HG03095 (cell line): ENCODE measurements at regions not wholly inside any gene's neighbourhood (a gene's known extent, or its start where the extent isn't known, plus 50 kb on each side); places are given as distances from the start of the nearest gene placed in this dataset.

Source experiments
- ATAC-seq: cut with Tn5 transposase; IDR thresholded peaks from one replicate; pipeline ENCODE4 v1.9.1; 2021; ENCODE audit warnings: moderate library complexity; ENCODE audit not compliant: unreplicated experiment

- ATAC-seq, result no peak
Measured at GRCh38 chr6:56772737-56773184, 130.1 kb upstream of the DST start.

DNA sequence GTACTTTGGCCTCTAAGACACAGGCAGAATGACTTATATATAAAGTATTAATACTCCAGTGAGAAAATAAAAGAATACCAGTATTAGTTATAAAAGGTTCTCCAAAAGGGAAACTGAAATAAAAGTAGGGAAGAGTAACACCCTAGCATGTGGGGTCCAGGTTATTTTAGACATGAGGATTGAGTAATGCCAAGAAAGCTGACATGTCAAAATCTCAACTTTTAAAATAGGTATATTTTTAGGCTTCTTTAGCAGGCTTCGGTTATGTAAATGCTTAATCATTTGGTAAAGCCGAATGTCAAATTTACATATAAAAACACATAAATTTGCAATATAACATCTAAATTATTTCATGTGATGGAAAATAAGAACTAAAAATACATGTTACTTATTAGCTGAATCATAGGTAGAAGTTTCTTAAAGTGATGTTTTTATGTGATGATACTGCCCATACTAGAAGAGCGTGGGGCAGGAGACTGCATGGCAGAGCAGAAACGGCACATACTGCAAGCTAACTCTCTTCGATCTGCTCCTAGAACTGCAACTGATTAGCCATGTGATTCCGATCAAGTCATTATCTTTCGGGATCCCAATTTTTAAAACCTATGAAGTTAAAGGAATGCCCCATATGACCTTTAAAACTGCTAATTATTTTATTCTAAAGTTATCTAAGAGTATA, 129.4 kb upstream of the DST start:
- no peak for ATAC-seq

GRCh38 chr6:56771189-56771588, 128.5 kb upstream of the DST start:
- no peak for ATAC-seq

GRCh38 chr6:56770011-56770520, 127.4 kb upstream of the DST start:
- no peak for ATAC-seq

GRCh38 chr6:56767892-56768531, 125.3 kb upstream of the DST start:
- no peak for ATAC-seq

- no peak for ATAC-seq
Measured at GRCh38 chr6:56767435-56767834, 124.7 kb upstream of the DST start.

GRCh38 chr6:56766806-56767178, 124.1 kb upstream of the DST start:
- ATAC-seq, result peak; percentile 82

- ATAC-seq, result no peak
Measured at GRCh38 chr6:56766139-56766805, 123.6 kb upstream of the DST start.

DNA sequence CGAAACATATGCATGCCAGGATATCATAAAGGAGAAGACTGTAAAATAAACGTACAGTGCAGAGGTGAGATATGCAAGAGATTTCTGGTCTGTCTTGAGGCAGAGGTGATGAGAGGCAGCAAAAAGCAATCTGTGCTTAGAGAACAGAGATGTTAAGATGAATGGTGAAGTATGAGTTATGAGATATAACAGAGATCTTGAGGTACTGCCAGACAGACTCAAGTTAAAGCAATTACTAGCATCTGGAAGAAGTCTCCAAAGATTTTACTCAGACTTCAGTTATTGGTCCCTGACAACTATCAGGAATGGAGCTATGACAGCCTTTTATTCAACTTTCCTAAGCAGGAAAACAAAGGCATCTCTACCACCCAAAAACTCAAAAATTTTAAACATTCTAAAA, 122.8 kb upstream of the DST start:
- ATAC-seq, result no peak

DNA sequence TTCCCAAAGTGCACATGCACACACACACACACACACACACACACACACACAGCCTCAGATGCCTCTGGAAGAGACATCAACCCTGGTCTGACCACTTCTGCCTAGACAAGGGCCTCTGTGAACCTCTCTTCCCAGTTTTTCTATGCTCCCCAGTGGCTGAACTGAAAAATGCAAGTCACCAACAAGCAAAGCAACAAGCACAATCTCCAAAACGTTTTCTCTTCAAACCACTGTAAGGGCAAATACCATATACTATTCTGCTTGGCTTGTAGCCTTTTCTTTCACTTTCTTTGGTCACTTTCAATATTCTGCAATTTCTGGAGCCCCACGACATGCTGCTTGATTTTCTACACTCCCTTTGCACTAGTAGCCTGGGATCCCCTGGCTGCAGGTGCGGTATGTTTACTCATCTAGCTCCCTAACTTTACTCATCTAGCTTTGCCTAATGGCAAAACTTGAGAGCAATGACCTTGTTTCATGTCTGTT, 121.4 kb upstream of the DST start:
- ATAC-seq, result peak; percentile 45

GRCh38 chr6:56761651-56762050, 119.0 kb upstream of the DST start:
- ATAC-seq, result no peak

- ATAC-seq, result no peak
Measured at GRCh38 chr6:56760842-56761241, 118.2 kb upstream of the DST start.

- ATAC-seq, result no peak
Measured at GRCh38 chr6:56759521-56759920, 116.8 kb upstream of the DST start.

DNA sequence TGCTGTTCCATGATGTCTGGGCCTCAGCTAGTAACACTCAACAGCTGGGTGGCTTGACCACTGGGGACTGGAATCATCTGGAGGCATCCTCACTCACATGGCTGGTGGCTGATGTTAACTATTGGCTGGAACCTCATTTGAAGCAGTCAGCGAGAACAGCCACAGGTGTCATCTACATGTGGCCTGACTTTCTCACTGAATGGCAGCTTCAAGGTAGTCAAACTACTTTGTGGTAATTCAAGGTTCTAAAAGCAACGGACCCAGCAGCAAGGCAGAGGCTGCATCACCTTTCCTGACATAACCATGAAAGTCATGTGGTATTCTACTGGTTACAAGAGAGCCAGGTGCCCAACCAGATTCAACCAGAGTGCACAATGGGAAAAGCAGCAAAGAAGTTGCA, 115.9 kb upstream of the DST start:
- ATAC-seq, result no peak

GRCh38 chr6:56758120-56758519, 115.4 kb upstream of the DST start:
- ATAC-seq, result no peak

GRCh38 chr6:56757588-56757984, 114.9 kb upstream of the DST start:
- ATAC-seq, result no peak

DNA sequence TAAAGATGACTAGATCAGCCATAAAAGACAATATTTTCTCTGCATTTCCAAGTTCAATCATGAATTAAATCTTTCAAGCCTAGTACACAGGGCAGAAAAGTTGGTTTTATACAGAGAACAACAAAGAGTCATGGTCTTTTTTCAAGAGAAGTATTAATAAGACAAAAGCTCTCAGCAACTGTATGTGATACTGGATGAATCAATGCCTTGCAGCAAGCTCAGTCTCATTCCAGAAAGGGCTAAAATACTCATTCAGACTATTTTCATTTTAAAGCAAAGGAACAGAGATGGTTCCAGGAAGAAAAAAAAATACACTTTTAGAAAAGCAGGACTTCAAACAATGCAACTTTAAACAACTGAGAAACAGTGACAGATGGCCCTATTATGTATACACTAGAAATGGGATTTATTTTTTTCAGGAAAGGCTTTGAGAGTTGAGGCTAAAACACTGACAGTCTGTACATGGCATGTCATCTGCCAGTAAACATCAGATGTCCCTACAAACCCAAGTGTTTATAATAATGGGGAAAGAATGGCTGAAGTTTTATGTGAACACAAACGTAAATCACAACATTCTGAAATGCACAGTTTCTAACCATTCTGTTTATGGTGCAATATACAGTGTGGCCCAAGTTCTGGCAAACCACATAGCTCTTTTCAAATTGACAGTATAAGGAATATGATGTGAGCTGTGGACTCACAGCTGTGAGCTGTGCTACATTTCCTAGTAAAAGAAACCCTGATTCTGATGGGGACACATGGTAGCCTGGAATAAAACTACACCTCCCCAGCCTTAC, 114.3 kb upstream of the DST start:
- no peak for ATAC-seq

DNA sequence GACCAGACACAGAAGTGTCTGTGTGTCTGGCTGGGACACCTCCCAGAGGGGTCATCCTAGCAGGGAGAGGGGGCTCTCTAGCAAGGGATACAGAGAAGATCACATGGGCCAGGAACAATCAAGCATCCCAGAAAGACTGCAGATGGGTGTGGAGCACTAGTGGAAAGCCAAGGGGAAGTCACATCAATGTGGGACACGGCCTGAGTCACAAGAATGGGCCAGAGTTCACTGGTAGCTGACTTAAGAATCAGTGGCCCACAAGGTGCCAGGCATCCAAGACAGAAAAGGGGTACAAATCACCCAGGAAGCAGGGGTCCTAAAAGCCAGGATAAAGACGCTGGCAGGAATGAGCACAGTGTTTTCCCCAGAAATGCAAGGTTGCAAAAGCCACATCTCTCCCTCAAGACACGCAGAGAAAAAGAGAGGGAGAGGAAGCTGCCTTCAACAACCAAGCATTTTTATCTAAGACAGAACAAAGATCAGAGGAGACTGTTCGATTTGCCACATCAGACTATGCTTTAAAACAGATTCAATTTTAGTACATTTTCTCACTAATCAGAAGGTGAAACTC, 113.6 kb upstream of the DST start:
- ATAC-seq, result no peak

GRCh38 chr6:56755040-56755439, 112.4 kb upstream of the DST start:
- no peak for ATAC-seq

DNA sequence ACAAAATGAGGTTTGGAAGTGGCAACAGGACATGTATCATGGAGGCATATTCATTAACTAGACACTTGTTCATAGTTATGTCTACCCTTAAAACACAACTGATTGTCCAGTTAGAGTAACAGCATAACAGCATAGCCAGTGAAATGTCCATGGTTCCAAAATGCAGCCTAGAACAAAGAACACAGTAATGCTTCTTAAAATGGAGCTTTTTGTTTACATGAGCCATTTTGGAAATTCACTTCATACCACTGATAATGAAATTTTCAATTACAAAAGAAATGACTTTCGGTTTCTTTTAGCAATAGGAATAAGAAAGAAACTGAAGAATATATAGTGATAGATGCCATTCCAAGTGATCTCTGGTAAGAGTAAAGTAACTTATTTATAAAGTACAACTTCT, 111.1 kb upstream of the DST start:
- ATAC-seq, result no peak

- ATAC-seq, result no peak
Measured at GRCh38 chr6:56752534-56752933, 109.8 kb upstream of the DST start.
